OCI-LY7 (cell line): ENCODE measurements at regions not wholly inside any gene's neighbourhood (a gene's known extent, or its start where the extent isn't known, plus 50 kb on each side); places are given as distances from the start of the nearest gene placed in this dataset.

Experiments
- BruUV-seq: library from RNA; stranded (reverse); fragments of 400-500 nt; replicated peaks from 2 replicates; lab custom pipeline; 2021; lab: Mats Ljungman, UMichigan
- CTCF ChIA-PET: fragments of 300-600 bp; sonication (Branson Sonifier 250); formaldehyde crosslinking; loops from one replicate; lab custom pipeline; 2022; ENCODE audit warnings: antibody characterized with exemption; ENCODE audit not compliant: unreplicated experiment; lab: Charles Lee
- POLR2A ChIA-PET: fragments of 300-600 bp; sonication (Branson Sonifier 250); formaldehyde crosslinking; loops from one replicate; lab custom pipeline; 2022; ENCODE audit warnings: antibody characterized with exemption; lab: Charles Lee
- DNase-seq: peaks from one replicate; pipeline ENCODE4 v3.0.0-alpha.2; 2015; ENCODE audit warnings: low spot score
- H2AFZ ChIP-seq: fragments of 200-600 bp; sonication (generic), shearing (Covaris generic); 2 replicates; pipeline ENCODE4 v1.6.1; 2014; ENCODE audit warnings: mild to moderate bottlenecking, antibody characterized with exemption, low read length, moderate library complexity
- H3K27ac ChIP-seq: fragments of 200-600 bp; sonication (generic); 2 replicates; pipeline ENCODE4 v1.5.1; 2014; ENCODE audit warnings: mixed run types, low read depth, mild to moderate bottlenecking, moderate library complexity, low read length, inconsistent platforms; ENCODE audit not compliant: poor library complexity, severe bottlenecking
- H3K36me3 ChIP-seq: fragments of 200-600 bp; sonication (generic); 2 replicates; pipeline ENCODE4 v1.6.1; 2014; ENCODE audit warnings: mild to moderate bottlenecking, antibody characterized with exemption, low read length, moderate library complexity, mixed read lengths; ENCODE audit not compliant: insufficient read depth
- H3K4me1 ChIP-seq: fragments of 200-600 bp; sonication (generic); 2 replicates; pipeline ENCODE4 v1.5.1; 2014; ENCODE audit warnings: mild to moderate bottlenecking, low read length; ENCODE audit not compliant: insufficient read depth, poor library complexity, severe bottlenecking
- H3K4me2 ChIP-seq: fragments of 200-600 bp; sonication (generic); 2 replicates; pipeline ENCODE4 v1.6.1; 2014; ENCODE audit warnings: mild to moderate bottlenecking, low read length
- H3K4me3 ChIP-seq: fragments of 200-600 bp; sonication (generic); 2 replicates; pipeline ENCODE4 v1.5.1; 2014; ENCODE audit warnings: mild to moderate bottlenecking, low read depth, low read length; ENCODE audit not compliant: poor library complexity, severe bottlenecking
- H3K79me2 ChIP-seq: fragments of 200-600 bp; sonication (generic); 2 replicates; pipeline ENCODE4 v1.6.1; 2016; ENCODE audit warnings: low read depth, mild to moderate bottlenecking, low read length, moderate library complexity, mixed read lengths; ENCODE audit not compliant: insufficient read depth
- H3K9me2 ChIP-seq: fragments of 200-600 bp; sonication (generic); 2 replicates; pipeline ENCODE4 v1.6.1; 2016; ENCODE audit warnings: mild to moderate bottlenecking, low read length, mixed read lengths; ENCODE audit not compliant: insufficient read depth
- H3K9me3 ChIP-seq: fragments of 200-600 bp; sonication (generic); 2 replicates; pipeline ENCODE4 v1.6.1; 2014; ENCODE audit warnings: mild to moderate bottlenecking, mixed run types, low read length, mixed read lengths
- H4K20me1 ChIP-seq: fragments of 200-600 bp; sonication (generic); 2 replicates; pipeline ENCODE4 v1.6.1; 2014; ENCODE audit warnings: mild to moderate bottlenecking, antibody characterized with exemption, low read length, moderate library complexity, mixed read lengths; ENCODE audit not compliant: insufficient read depth
- CTCF ChIP-seq: fragments of 200-600 bp; sonication (generic); conservative IDR thresholded peaks from 2 replicates; pipeline ENCODE4 v1.5.1; 2014; ENCODE audit warnings: mild to moderate bottlenecking, antibody characterized with exemption, low read length, moderate library complexity, mixed read lengths
- EZH2phosphoT487 ChIP-seq: fragments of 200-600 bp; sonication (generic); IDR thresholded peaks from 2 replicates; pipeline ENCODE4 v1.6.1; 2018; ENCODE audit warnings: low read depth, borderline replicate concordance, mild to moderate bottlenecking, mixed run types, antibody characterized with exemption, low read length, moderate library complexity, mixed read lengths
- intact Hi-C: fragments of 100-400 bp; cut with micrococcal nuclease; formaldehyde crosslinking; loops from one replicate; pipeline ENCODE4 v1.10.0; 2022; ENCODE audit not compliant: unreplicated experiment

GRCh38 chr18:980586-980985 is 75.9 kb downstream of the ADCYAP1 start:
- Histone ChIP-seq H2AFZ (no peak overlapping the region), H3K9me2 (no peaks in the 10 kb centered on the region), H3K27ac (no peak overlapping the region), H3K4me3 (no peak overlapping the region), H4K20me1 (no peaks in the 10 kb centered on the region), H3K79me2 (no peaks in the 10 kb centered on the region), H3K4me2 (no peak overlapping the region), H3K4me1 (no peaks in the 10 kb centered on the region), H3K36me3 (no peaks in the 10 kb centered on the region), H3K9me3 (no peaks in the 10 kb centered on the region)
- DNase-seq: no peak
- POLR2A ChIA-PET: no interaction called here
- no TSS peak for BruUV-seq
- intact Hi-C loops: no loop called here
- CTCF ChIA-PET: no interaction called here
- TF ChIP-seq CTCF (no peak), EZH2phosphoT487 (no peak)

DNA sequence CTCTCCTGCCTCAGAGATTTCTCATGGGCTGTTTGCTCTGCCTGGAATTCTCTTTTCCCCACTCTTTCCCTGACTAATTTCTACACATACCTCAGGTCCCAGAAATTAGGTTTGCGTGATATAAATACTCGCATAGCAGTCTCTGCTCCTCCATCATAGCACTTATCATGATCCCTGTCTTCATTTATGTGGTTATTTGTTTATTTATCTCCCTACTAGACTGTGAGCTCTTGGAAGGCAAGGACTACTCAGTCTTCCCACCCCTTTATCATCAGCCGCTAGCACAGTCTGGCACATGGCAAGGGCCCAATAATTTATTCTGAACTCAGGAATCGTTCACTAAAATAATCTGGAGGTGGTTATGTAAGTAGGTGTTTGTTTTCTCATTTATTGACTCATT is 79.3 kb downstream of the ADCYAP1 start:
- Histone ChIP-seq H3K4me3 (no peak overlapping the region), H3K4me2 (no peak overlapping the region), H3K4me1 (no peaks in the 10 kb centered on the region), H2AFZ (no peak overlapping the region), H3K36me3 (no peaks in the 10 kb centered on the region), H3K9me3 (no peaks in the 10 kb centered on the region), H4K20me1 (no peaks in the 10 kb centered on the region), H3K9me2 (no peaks in the 10 kb centered on the region), H3K27ac (no peak overlapping the region), H3K79me2 (no peaks in the 10 kb centered on the region)
- TF ChIP-seq CTCF (no peak), EZH2phosphoT487 (no peak)
- no TSS peak for BruUV-seq
- DNase-seq: no peak
- CTCF ChIA-PET: no interaction called here
- intact Hi-C loops: no loop called here
- POLR2A ChIA-PET: no interaction called here

DNA sequence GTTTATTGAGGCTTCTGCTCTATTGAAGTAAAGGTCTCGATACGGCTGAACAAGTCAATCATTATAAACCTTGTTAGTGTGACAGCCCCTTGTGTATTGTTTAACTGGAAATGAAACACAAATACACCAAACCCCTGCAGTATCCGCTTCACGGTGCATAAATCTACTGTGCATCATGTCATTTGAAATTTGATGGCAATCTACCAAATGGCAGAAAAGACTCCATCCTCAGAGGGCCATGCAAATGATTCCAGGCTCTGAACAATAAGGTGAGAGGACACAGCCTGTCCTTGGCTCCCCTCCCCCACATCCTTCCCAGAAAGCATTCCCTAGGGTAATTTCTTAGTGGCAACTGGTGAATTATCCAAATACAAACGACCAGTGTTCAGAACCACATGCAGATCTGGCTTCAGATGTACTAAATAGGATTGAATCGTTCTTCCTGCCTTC is 80.6 kb downstream of the ADCYAP1 start:
- H2AFZ ChIP-seq: no peak overlapping the region
- H3K27ac ChIP-seq: no peak overlapping the region
- H3K9me3 ChIP-seq: no peaks in the 10 kb centered on the region
- H3K4me1 ChIP-seq: no peaks in the 10 kb centered on the region
- no peaks in the 10 kb centered on the region for H3K9me2 ChIP-seq
- no peak for DNase-seq
- no peak overlapping the region for H3K4me2 ChIP-seq
- H3K4me3 ChIP-seq: no peak overlapping the region
- CTCF ChIA-PET: no interaction called here
- no peaks in the 10 kb centered on the region for H3K36me3 ChIP-seq
- BruUV-seq: no TSS peak
- POLR2A ChIA-PET: no interaction called here
- TF ChIP-seq CTCF (no peak), EZH2phosphoT487 (no peak)
- no peaks in the 10 kb centered on the region for H3K79me2 ChIP-seq
- no peaks in the 10 kb centered on the region for H4K20me1 ChIP-seq
- intact Hi-C loops: no loop called here
